HCT116 (cell line): ENCODE measurements at regions not wholly inside any gene's neighbourhood (a gene's known extent, or its start where the extent isn't known, plus 50 kb on each side); places are given as distances from the start of the nearest gene placed in this dataset.

ENCODE experiments used
- ATAC-seq: fragments of 200-7000 bp; cut with Tn5 transposase; 2 replicates; pipeline ENCODE4 v1.9.1; 2020; ENCODE audit warnings: mild to moderate bottlenecking, moderate library complexity
- BruUV-seq: library from RNA; stranded (reverse); fragments of 400-500 nt; replicated peaks from 2 replicates; lab custom pipeline; 2021; lab: Mats Ljungman, UMichigan
- CTCF ChIA-PET: fragments of 300-600 bp; sonication (Branson Sonifier 250); formaldehyde crosslinking; loops from one replicate; lab custom pipeline; 2021; ENCODE audit warnings: antibody characterized with exemption; lab: Charles Lee
- POLR2A ChIA-PET: fragments of 300-600, 350-600 bp; sonication (Branson Sonifier 250); formaldehyde crosslinking; loops from one replicate; lab custom pipeline; 2021; ENCODE audit warnings: antibody characterized with exemption; lab: Charles Lee
- RAD21 ChIA-PET, 2 experiments: fragments of 300-600 bp; sonication (Branson Sonifier 250); formaldehyde crosslinking; loops; one replicate each; lab custom pipeline; 2023; ENCODE audit warnings: low total read pairs in 2 of 2; ENCODE audit not compliant: uncharacterized antibody in 2 of 2, unreplicated experiment in 2 of 2, low non-redundant PET in 1 of 2; lab: Charles Lee
- DNase-seq: peaks from one replicate; pipeline ENCODE4 v3.0.0-alpha.2; 2010; ENCODE audit warnings: low read depth, low spot score
- H2AFZ ChIP-seq: fragments of 200-600 bp; shearing (Covaris generic), sonication (generic); 2 replicates; pipeline ENCODE4 v1.6.1; 2017; ENCODE audit warnings: low read depth, mixed run types, mixed read lengths, antibody characterized with exemption, low read length; ENCODE audit not compliant: poor library complexity, severe bottlenecking
- H3K27ac ChIP-seq: 2 replicates; pipeline ENCODE4 v1.5.1; 2012; ENCODE audit warnings: low read depth, low read length
- H3K27me3 ChIP-seq: fragments of 200-600 bp; sonication (generic); 2 replicates; pipeline ENCODE4 v1.6.1; 2016; ENCODE audit warnings: mixed run types, low read length, mixed read lengths; ENCODE audit not compliant: insufficient read depth
- H3K36me3 ChIP-seq, 2 experiments: fragments of 200-500 bp in 1 of 2; fragments of 200-600 bp in 1 of 2; sonication (Bioruptor generic) in 1 of 2; sonication (generic) in 1 of 2; 2 replicates each; pipeline versions ENCODE4 v1.5.1 to v1.6.1; 2014 to 2016; ENCODE audit warnings: low read length in 2 of 2, inconsistent platforms in 1 of 2, mixed read lengths in 1 of 2, mixed run types in 1 of 2; ENCODE audit not compliant: insufficient read depth in 2 of 2, control insufficient read depth in 1 of 2
- H3K4me1 ChIP-seq, 2 experiments: fragments of 200-600 bp in 1 of 2; sonication (generic) in 1 of 2; 2 replicates each; pipeline versions ENCODE4 v1.5.1 to v1.6.1; 2012 to 2017; ENCODE audit warnings: low read length in 2 of 2, inconsistent platforms in 1 of 2, mild to moderate bottlenecking in 1 of 2, mixed read lengths in 1 of 2, mixed run types in 1 of 2, moderate library complexity in 1 of 2; ENCODE audit not compliant: insufficient read depth in 2 of 2, control insufficient read depth in 1 of 2
- H3K4me2 ChIP-seq: fragments of 200-600 bp; sonication (generic); 2 replicates; pipeline ENCODE4 v1.6.1; 2017; ENCODE audit warnings: mixed run types, low read length, mixed read lengths
- H3K4me3 ChIP-seq, 2 experiments: fragments of 200-600 bp in 1 of 2; sonication (generic) in 1 of 2; replicated peaks in 1 of 2; 2 replicates each; pipeline ENCODE4 v1.5.1; 2011 to 2016; ENCODE audit warnings: low read length in 2 of 2, control low read depth in 1 of 2, low read depth in 1 of 2, mild to moderate bottlenecking in 1 of 2, mixed read lengths in 1 of 2, mixed run types in 1 of 2
- H3K79me2 ChIP-seq: fragments of 200-600 bp; sonication (generic); 2 replicates; pipeline ENCODE4 v1.6.1; 2017; ENCODE audit warnings: mild to moderate bottlenecking, mixed run types, low read length, moderate library complexity, mixed read lengths; ENCODE audit not compliant: insufficient read depth
- H3K9ac ChIP-seq: fragments of 200-600 bp; sonication (generic); 2 replicates; pipeline ENCODE4 v1.6.1; 2016; ENCODE audit warnings: low read length, mixed read lengths
- H3K9me2 ChIP-seq: fragments of 200-600 bp; sonication (generic), shearing (Covaris generic); 2 replicates; pipeline ENCODE4 v1.6.1; 2017; ENCODE audit warnings: mixed run types, mild to moderate bottlenecking, moderate library complexity; ENCODE audit not compliant: insufficient read depth
- H3K9me3 ChIP-seq, 2 experiments: fragments of 200-500 bp in 1 of 2; fragments of 200-600 bp in 1 of 2; sonication (Bioruptor generic) in 1 of 2; sonication (generic) in 1 of 2; 2 replicates each; pipeline ENCODE4 v1.6.1; 2014 to 2017; ENCODE audit warnings: low read length in 2 of 2, mixed read lengths in 2 of 2, inconsistent platforms in 1 of 2, low read depth in 1 of 2, mild to moderate bottlenecking in 1 of 2, mixed run types in 1 of 2, moderate library complexity in 1 of 2; ENCODE audit not compliant: control insufficient read depth in 1 of 2, insufficient read depth in 1 of 2
- H4K20me1 ChIP-seq: fragments of 200-600 bp; sonication (generic), shearing (Covaris generic); 2 replicates; pipeline ENCODE4 v1.6.1; 2017; ENCODE audit warnings: mixed run types, mild to moderate bottlenecking, moderate library complexity; ENCODE audit not compliant: insufficient read depth
- CBX3 ChIP-seq: IDR thresholded peaks from 2 replicates; pipeline ENCODE4 v1.6.1; 2012; ENCODE audit warnings: low read depth
- CEBPB ChIP-seq: IDR thresholded peaks from 2 replicates; pipeline ENCODE4 v1.6.1; 2012; ENCODE audit warnings: low read depth
- EGR1 ChIP-seq: IDR thresholded peaks from 2 replicates; pipeline ENCODE4 v1.6.1; 2012; ENCODE audit warnings: low read depth
- ELF1 ChIP-seq: IDR thresholded peaks from 2 replicates; pipeline ENCODE4 v1.6.1; 2012; ENCODE audit warnings: low read depth, borderline replicate concordance
- EZH2 ChIP-seq: fragments of 200-600 bp; sonication (generic); IDR thresholded peaks from 2 replicates; pipeline ENCODE4 v1.6.1; 2017; ENCODE audit warnings: antibody characterized with exemption, mixed run types
- EZH2phosphoT487 ChIP-seq: fragments of 200-600 bp; IDR thresholded peaks from 2 replicates; pipeline ENCODE4 v1.6.1; 2018; ENCODE audit warnings: antibody characterized with exemption, borderline replicate concordance
- FOSL1 ChIP-seq: IDR thresholded peaks from 2 replicates; pipeline ENCODE4 v1.6.1; 2012; ENCODE audit warnings: low read depth
- JUND ChIP-seq: IDR thresholded peaks from 2 replicates; pipeline ENCODE4 v1.6.1; 2012
- POLR2A ChIP-seq: IDR thresholded peaks from 2 replicates; pipeline ENCODE4 v1.7.0; 2011; ENCODE audit warnings: borderline replicate concordance; ENCODE audit not compliant: insufficient read depth, insufficient read length; ENCODE audit errors: extremely low read depth
- POLR2AphosphoS5 ChIP-seq: IDR thresholded peaks from 2 replicates; pipeline ENCODE4 v1.6.1; 2011; ENCODE audit warnings: mild to moderate bottlenecking, low read depth, low read length, moderate library complexity
- RAD21 ChIP-seq: IDR thresholded peaks from 2 replicates; pipeline ENCODE4 v1.6.1; 2012; ENCODE audit warnings: low read depth, mild to moderate bottlenecking
- SIN3A ChIP-seq: IDR thresholded peaks from 2 replicates; pipeline ENCODE4 v1.6.1; 2012; ENCODE audit warnings: low read depth
- TCF7L2 ChIP-seq: IDR thresholded peaks from 2 replicates; pipeline ENCODE4 v1.7.0; 2011; ENCODE audit warnings: borderline replicate concordance, inconsistent platforms; ENCODE audit not compliant: insufficient read depth, insufficient read length; ENCODE audit errors: extremely low read depth
- YY1 ChIP-seq: IDR thresholded peaks from 2 replicates; pipeline ENCODE4 v1.6.1; 2011; ENCODE audit warnings: low read length, low read depth, moderate library complexity, mild to moderate bottlenecking; ENCODE audit not compliant: insufficient replicate concordance; ENCODE audit errors: extremely low read depth
- ZNF274 ChIP-seq: fragments of 200-500 bp; sonication (Bioruptor generic); IDR thresholded peaks from 2 replicates; pipeline ENCODE4 v1.6.1; 2014; ENCODE audit warnings: mild to moderate bottlenecking, low read depth, low read length, inconsistent platforms
- intact Hi-C: fragments of 100-400 bp; cut with micrococcal nuclease; formaldehyde crosslinking; loops from 2 replicates; pipeline ENCODE4 v1.10.0; 2022
- TF ChIP-seq, protein P1 (sequence below): IDR thresholded peaks from 2 replicates; pipeline ENCODE4 v1.6.1; 2011; ENCODE audit warnings: mild to moderate bottlenecking, low read length, moderate library complexity; ENCODE audit not compliant: insufficient replicate concordance; ENCODE audit errors: extremely low read depth
- TF ChIP-seq, protein P2 (sequence below): IDR thresholded peaks from 2 replicates; pipeline ENCODE4 v1.6.1; 2012
- TF ChIP-seq, protein P3 (sequence below): IDR thresholded peaks from 2 replicates; pipeline ENCODE4 v1.6.1; 2012

DNA sequence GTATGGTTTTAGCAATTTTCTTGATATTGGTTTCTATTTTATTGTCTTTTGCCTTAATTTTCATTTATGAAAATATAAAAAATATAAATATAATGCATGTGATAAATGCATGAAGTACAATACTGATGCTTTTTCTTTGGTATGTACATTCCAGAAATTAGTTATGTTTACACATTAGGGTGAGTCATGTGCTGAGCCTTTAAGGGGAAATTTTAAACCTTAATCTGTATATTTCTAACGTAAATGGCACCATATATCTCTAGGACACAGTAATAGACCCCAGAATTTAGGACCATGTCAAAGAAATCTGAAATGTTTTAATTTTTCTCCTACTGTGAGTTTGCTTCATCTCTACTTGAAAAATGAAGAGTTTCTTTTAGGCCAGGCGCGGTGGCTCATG, 117.8 kb upstream of the SPRY1 start (continued):
- TF ChIP-seq, protein P1, sequence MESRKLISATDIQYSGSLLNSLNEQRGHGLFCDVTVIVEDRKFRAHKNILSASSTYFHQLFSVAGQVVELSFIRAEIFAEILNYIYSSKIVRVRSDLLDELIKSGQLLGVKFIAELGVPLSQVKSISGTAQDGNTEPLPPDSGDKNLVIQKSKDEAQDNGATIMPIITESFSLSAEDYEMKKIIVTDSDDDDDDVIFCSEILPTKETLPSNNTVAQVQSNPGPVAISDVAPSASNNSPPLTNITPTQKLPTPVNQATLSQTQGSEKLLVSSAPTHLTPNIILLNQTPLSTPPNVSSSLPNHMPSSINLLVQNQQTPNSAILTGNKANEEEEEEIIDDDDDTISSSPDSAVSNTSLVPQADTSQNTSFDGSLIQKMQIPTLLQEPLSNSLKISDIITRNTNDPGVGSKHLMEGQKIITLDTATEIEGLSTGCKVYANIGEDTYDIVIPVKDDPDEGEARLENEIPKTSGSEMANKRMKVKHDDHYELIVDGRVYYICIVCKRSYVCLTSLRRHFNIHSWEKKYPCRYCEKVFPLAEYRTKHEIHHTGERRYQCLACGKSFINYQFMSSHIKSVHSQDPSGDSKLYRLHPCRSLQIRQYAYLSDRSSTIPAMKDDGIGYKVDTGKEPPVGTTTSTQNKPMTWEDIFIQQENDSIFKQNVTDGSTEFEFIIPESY = no peak
- TF ChIP-seq EZH2phosphoT487 (no peak), SIN3A (no peak), EZH2 (no peak), CEBPB (no peak), JUND (no peak), ZNF274 (no peak), POLR2A (no peak)
- TF ChIP-seq, protein P2, sequence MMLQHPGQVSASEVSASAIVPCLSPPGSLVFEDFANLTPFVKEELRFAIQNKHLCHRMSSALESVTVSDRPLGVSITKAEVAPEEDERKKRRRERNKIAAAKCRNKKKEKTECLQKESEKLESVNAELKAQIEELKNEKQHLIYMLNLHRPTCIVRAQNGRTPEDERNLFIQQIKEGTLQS = no peak

DNA sequence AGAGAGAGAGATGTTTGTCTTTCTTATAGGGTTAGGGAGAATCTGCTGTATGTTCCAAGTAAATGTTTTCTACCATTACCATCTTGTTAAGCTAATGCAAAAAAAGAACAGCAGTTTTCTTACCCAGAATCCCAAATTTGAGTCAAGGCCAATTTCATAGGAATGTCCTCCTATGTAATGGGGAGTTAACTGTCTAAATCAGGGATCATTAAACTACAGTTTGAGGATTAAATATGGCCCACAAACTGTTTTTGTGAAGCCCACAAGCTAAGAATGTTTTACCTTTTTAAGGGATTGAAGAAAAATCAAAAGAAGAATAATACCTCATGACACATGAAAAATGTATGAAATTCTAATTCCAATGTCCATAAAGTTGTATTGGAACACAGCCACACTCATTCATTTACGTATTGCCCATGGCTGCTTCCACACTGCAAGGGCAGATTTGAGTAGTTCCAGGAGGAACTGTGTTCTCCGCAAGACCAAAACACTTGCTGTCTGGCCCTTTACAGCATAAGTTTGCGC, 113.2 kb upstream of the SPRY1 start:
- ChIA-PET RAD21 (no interaction called here), CTCF (no interaction called here), POLR2A (no interaction called here)
- BruUV-seq = no TSS peak
- Histone ChIP-seq H3K27ac (no peak overlapping the region), H3K9me3 (no peaks in the 10 kb centered on the region), H3K79me2 (no peaks in the 10 kb centered on the region), H3K4me3 (no peak overlapping the region), H3K4me1 (no peaks in the 10 kb centered on the region), H3K9ac (no peak overlapping the region), H2AFZ (no peak overlapping the region), H3K9me2 (no peaks in the 10 kb centered on the region), H3K36me3 (no peaks in the 10 kb centered on the region), H3K27me3 (no peaks in the 10 kb centered on the region), H3K4me2 (no peak overlapping the region), H4K20me1 (no peaks in the 10 kb centered on the region)
- intact Hi-C loops = no loop called here
- no peak for ATAC-seq
- TF ChIP-seq FOSL1 (no peak), ZNF274 (no peak), RAD21 (no peak), SIN3A (no peak), CBX3 (no peak), POLR2AphosphoS5 (no peak), EZH2 (no peak), ELF1 (no peak), EZH2phosphoT487 (no peak), TCF7L2 (no peak), EGR1 (no peak), YY1 (no peak)
- TF ChIP-seq, protein P1 = no peak
- TF ChIP-seq, protein P3, sequence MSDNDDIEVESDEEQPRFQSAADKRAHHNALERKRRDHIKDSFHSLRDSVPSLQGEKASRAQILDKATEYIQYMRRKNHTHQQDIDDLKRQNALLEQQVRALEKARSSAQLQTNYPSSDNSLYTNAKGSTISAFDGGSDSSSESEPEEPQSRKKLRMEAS = no peak
- TF ChIP-seq, protein P2 = no peak
- DNase-seq = no peak
